HUES64 (cell line): ENCODE measurements at regions not wholly inside any gene's neighbourhood (a gene's known extent, or its start where the extent isn't known, plus 50 kb on each side); places are given as distances from the start of the nearest gene placed in this dataset.
A peak's percentile ranks its signal among the peaks of the same experiment; 100 is the strongest.
"Not testable (repeated sequence)": the region's sequence is repeated elsewhere in the genome, so short reads cannot be mapped to it uniquely, and the experiment has no call there.

Experiments used
- H3K27ac ChIP-seq: 2 replicates; pipeline ENCODE4 v1.7.0; 2013; ENCODE audit warnings: low read depth, low read length, inconsistent platforms
- H3K27me3 ChIP-seq: 2 replicates; pipeline ENCODE4 v1.6.1; 2013; ENCODE audit warnings: mild to moderate bottlenecking, low read length; ENCODE audit not compliant: insufficient read depth
- H3K36me3 ChIP-seq: 2 replicates; pipeline ENCODE4 v1.6.1; 2013; ENCODE audit warnings: mild to moderate bottlenecking, low read length; ENCODE audit not compliant: insufficient read depth
- H3K4me1 ChIP-seq: 2 replicates; pipeline ENCODE4 v1.6.1; 2013; ENCODE audit warnings: mild to moderate bottlenecking, low read length, moderate library complexity; ENCODE audit not compliant: insufficient read depth
- H3K4me3 ChIP-seq: 2 replicates; pipeline ENCODE4 v1.5.1; 2013; ENCODE audit warnings: mild to moderate bottlenecking, low read length, moderate library complexity
- H3K9ac ChIP-seq: 2 replicates; pipeline ENCODE4 v1.6.1; 2013; ENCODE audit warnings: mild to moderate bottlenecking, low read depth, low read length
- H3K9me3 ChIP-seq: 2 replicates; pipeline ENCODE4 v1.6.1; 2013; ENCODE audit warnings: low read depth, low read length; ENCODE audit not compliant: insufficient read depth
- WGBS: fragments of 150-250, 120-280 bp; methylation state at CpG from one replicate; pipeline ENCODE4 v1.1.7; 2013; ENCODE audit warnings: missing lambda C conversion rate; 5-methylcytosine and 5-hydroxymethylcytosine counted together

DNA sequence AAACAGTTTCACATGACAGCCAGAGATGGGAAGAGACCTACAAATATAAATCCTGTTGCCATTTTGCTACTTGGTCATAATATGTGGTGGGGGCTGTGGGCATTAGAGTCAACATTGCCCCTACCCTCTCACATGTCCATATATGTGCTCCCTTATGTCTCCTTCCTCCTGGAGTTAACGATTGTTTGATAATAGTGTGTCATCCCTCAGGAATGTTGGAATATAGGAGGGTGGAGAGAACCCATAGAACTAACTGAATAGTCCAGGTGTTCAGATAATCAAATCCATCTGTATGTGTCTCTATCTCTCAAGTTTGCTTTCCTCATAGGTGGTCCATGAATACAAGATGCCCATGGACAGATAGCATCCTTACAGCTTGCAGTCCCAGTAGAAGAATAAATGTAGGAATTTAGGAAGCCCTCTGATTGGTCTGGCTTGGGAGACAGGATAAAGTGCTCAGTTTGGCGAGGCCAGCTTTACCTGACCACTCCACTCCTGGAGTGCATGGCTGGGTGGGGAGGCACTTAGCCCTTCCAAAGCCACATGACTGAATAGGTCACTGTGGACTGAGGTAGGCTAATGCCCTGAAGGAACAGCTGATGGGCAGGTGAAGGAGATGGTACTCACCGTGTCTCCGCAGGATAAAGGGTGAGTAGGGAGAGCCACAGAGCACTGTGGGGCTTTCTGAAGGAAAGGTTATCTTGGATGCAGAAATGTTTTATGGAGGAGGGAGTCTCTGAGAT is 166.9 kb downstream of the CDCA7 start:
- no peaks in the 10 kb centered on the region for H3K27me3 ChIP-seq
- H3K9ac ChIP-seq = no peak overlapping the region
- no peaks in the 10 kb centered on the region for H3K4me1 ChIP-seq
- WGBS = 92% methylated on average over 3 of the region's 4 CpGs
- H3K9me3 ChIP-seq = no peaks in the 10 kb centered on the region; the same call in 1 of the 2 replicates
- no peak overlapping the region for H3K4me3 ChIP-seq
- no peaks in the 10 kb centered on the region for H3K36me3 ChIP-seq
- H3K27ac ChIP-seq = no peak overlapping the region

DNA sequence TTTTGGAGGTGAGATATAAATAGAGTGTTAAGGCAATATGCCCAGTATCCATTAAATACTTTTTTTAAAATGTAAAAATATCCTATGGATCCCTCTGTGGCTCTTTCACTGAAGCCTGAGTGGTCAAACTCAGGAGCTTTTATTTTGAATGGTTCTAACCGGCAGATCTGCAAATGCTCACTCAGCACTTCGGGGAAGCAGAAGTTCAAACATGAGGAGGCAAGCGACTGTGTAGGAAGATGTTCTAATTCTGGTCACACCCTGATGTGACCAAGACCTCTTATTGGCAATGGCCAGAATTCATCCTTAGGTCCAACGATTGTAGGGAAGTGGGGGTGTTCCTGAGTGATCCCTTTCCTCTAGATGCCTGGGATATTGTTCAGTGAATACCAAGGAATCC is 168.8 kb downstream of the CDCA7 start:
- H3K9ac ChIP-seq = no peak overlapping the region
- WGBS = 84% methylated on average over 4 of the region's 4 CpGs
- no peak overlapping the region for H3K4me3 ChIP-seq
- no peaks in the 10 kb centered on the region for H3K36me3 ChIP-seq
- no peaks in the 10 kb centered on the region for H3K4me1 ChIP-seq
- H3K27me3 ChIP-seq = no peaks in the 10 kb centered on the region
- no peak overlapping the region for H3K27ac ChIP-seq
- no peaks in the 10 kb centered on the region for H3K9me3 ChIP-seq

- H3K4me3 ChIP-seq = no peak overlapping the region
- 95% methylated on average over 7 of the region's 7 CpGs for WGBS
- H3K9ac ChIP-seq = no peak overlapping the region
- no peaks in the 10 kb centered on the region for H3K27me3 ChIP-seq
- no peaks in the 10 kb centered on the region for H3K36me3 ChIP-seq
- H3K9me3 ChIP-seq = no peaks in the 10 kb centered on the region
- no peak overlapping the region for H3K27ac ChIP-seq
- H3K4me1 ChIP-seq = no peaks in the 10 kb centered on the region
Observed at GRCh38 chr2:173524256-173524955, 169.7 kb downstream of the CDCA7 start.

DNA sequence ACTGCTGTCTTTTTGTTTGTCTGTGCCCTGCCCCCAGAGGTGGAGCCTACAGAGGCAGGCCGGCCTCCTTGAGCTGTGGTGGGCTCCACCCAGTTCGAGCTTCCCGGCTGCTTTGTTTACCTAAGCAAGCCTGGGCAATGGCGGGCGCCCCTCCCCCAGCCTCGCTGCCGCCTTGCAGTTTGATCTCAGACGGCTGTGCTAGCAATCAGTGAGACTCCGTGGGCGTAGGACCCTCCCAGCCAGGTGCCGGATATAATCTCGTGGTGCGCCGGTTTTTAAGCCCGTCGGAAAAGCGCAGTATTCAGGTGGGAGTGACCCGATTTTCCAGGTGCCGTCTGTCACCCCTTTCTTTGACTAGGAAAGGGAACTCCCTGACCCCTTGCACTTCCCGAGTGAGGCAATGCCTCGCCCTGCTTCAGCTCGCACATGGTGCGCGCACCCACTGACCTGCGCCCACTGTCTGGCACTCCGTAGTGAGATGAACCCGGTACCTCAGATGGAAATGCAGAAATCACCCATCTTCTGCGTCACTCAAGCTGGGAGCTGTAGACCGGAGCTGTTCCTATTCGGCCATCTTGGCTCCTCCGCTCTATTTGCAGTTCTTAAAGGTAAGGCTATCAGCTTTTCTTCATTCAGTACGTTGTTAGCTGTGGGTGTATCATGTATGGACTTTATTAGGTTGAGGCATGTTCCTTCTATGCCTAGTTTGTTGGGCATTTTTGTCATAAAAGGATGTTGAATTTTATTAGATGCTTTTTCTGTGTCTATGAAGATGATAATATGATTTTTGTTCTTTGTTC is 178.3 kb downstream of the CDCA7 start:
- peak overlapping the region; percentile 43 for H3K4me3 ChIP-seq
- not testable (repeated sequence) for H3K27ac ChIP-seq, H3K4me1 ChIP-seq, H3K9ac ChIP-seq, H3K9me3 ChIP-seq, H3K36me3 ChIP-seq, H3K27me3 ChIP-seq
- WGBS = 60% methylated on average over 32 of the region's 32 CpGs

DNA sequence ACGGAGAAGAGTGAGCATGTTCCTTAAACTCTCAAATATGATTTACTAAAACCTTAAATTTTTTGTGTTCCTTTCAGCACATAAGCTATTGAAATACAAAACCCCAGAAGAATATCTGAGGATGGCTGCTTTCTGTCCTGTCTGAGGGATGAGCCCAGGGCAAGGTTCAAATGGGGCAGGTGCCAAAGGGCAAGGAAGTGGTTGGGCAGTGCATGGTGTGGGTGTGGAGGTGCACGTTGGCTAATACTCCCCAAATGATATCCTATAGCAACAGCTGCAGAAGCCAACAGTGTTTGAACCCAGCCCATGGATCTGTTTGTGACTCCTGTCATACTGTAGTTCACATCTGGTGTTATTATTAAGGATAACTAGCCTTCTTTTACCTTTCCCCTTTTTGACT is 183.0 kb downstream of the CDCA7 start:
- no peaks in the 10 kb centered on the region; the same call in 1 of the 2 replicates for H3K4me1 ChIP-seq
- no peaks in the 10 kb centered on the region for H3K27me3 ChIP-seq
- peaks cover 10% of the 10 kb centered on the region; the same call in 1 of the 2 replicates for H3K9me3 ChIP-seq
- no peak overlapping the region for H3K9ac ChIP-seq
- no peaks in the 10 kb centered on the region for H3K36me3 ChIP-seq
- 100% methylated on average over 1 of the region's 2 CpGs for WGBS
- no peak overlapping the region for H3K4me3 ChIP-seq
- H3K27ac ChIP-seq = no peak overlapping the region

DNA sequence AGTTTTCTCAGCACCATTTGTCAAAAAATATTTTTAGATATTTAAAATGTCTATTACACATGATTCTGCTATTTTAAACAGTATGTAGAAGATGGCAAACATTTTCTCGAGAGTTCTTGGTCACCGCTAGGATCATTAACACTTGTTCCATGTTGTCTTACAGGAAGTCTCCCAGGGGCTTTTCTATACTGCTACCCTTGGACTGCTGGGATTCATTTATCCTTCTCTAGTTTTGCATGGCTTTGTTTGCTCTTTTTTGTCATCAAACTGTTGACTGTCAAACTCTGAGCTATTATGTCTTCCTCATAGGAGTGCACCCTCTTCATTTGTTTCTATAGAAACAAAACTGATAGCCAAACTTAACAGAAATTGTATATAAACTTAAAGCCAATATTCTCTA is 184.9 kb downstream of the CDCA7 start:
- H3K9me3 ChIP-seq = 0 out of 2 replicates have a peak, but pooled peaks cover 6% of the 10 kb centered on the region
- no peak overlapping the region for H3K9ac ChIP-seq
- no peaks in the 10 kb centered on the region for H3K27me3 ChIP-seq
- no peaks in the 10 kb centered on the region for H3K36me3 ChIP-seq
- H3K4me1 ChIP-seq = no peaks in the 10 kb centered on the region
- H3K4me3 ChIP-seq = no peak overlapping the region
- WGBS = 93% methylated on average over 2 of the region's 2 CpGs
- H3K27ac ChIP-seq = no peak overlapping the region

GRCh38 chr2:173544641-173545363 is 190.1 kb downstream of the CDCA7 start:
- WGBS = 86% methylated on average over 6 of the region's 6 CpGs
- Histone ChIP-seq H3K4me3 (no peak overlapping the region), H3K9ac (no peak overlapping the region)

DNA sequence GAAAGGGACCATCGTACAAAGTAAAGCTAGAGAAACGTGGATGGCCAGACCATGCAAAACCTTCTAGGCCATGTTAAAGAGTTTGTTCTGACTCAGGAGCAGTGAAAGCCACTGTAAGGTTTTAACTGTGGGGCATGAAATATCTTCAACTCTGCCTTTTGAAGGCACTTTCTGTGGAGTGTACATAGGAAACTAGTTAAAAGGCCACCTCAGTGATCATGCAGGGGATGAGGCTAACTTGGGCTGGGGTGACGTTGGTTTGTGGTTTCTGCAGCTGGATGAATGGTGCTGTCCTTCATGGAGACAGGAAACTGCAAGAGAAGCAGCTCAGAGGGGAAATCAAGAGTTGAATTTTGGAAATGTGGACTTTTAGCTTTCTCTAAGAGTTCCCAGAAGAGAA is 190.7 kb downstream of the CDCA7 start:
- H3K27ac ChIP-seq = no peak overlapping the region
- no peak overlapping the region for H3K4me3 ChIP-seq
- no peaks in the 10 kb centered on the region for H3K27me3 ChIP-seq
- H3K9ac ChIP-seq = no peak overlapping the region
- H3K4me1 ChIP-seq = peaks cover 9% of the 10 kb centered on the region; the same call in 1 of the 2 replicates
- no peaks in the 10 kb centered on the region for H3K36me3 ChIP-seq
- no peaks in the 10 kb centered on the region for H3K9me3 ChIP-seq
- WGBS = 89% methylated on average over 3 of the region's 3 CpGs

More at GRCh38 chr2:173544641-173545363, 190.1 kb downstream of the CDCA7 start:
- Histone ChIP-seq H3K4me1 (peaks cover 9% of the 10 kb centered on the region; the same call in 1 of the 2 replicates), H3K27ac (no peak overlapping the region), H3K27me3 (no peaks in the 10 kb centered on the region), H3K36me3 (no peaks in the 10 kb centered on the region), H3K9me3 (no peaks in the 10 kb centered on the region)

GRCh38 chr2:173547499-173547898 is 192.8 kb downstream of the CDCA7 start:
- 93% methylated on average over 6 of the region's 6 CpGs for whole genome bisulfite sequencing
- 0 out of 2 replicates have a peak, but pooled peaks cover 2% of the 10 kb centered on the region for H3K9me3 ChIP-seq
- H3K4me3 ChIP-seq = no peak overlapping the region
- no peaks in the 10 kb centered on the region for H3K36me3 ChIP-seq
- no peaks in the 10 kb centered on the region for H3K27me3 ChIP-seq
- peaks cover 9% of the 10 kb centered on the region; the same call in 1 of the 2 replicates for H3K4me1 ChIP-seq
- H3K9ac ChIP-seq = no peak overlapping the region
- no peak overlapping the region for H3K27ac ChIP-seq

GRCh38 chr2:173550143-173550542 is 195.5 kb downstream of the CDCA7 start:
- no peak overlapping the region for H3K4me3 ChIP-seq
- WGBS = no CpG with 5 or more reads among the region's 1 CpG

More at GRCh38 chr2:173550143-173550542, 195.5 kb downstream of the CDCA7 start:
- no peak overlapping the region for H3K27ac ChIP-seq
- no peaks in the 10 kb centered on the region for H3K36me3 ChIP-seq
- H3K27me3 ChIP-seq = no peaks in the 10 kb centered on the region
- H3K9me3 ChIP-seq = 0 out of 2 replicates have a peak, but pooled peaks cover 2% of the 10 kb centered on the region
- no peak overlapping the region for H3K9ac ChIP-seq
- peaks cover 11% of the 10 kb centered on the region; the same call in 1 of the 2 replicates for H3K4me1 ChIP-seq
